OCI-LY7 (cell line): ENCODE measurements at regions not wholly inside any gene's neighbourhood (a gene's known extent, or its start where the extent isn't known, plus 50 kb on each side); places are given as distances from the start of the nearest gene placed in this dataset.

Source experiments
- BruUV-seq: library from RNA; stranded (reverse); fragments of 400-500 nt; replicated peaks from 2 replicates; lab custom pipeline; 2021; lab: Mats Ljungman, UMichigan
- CTCF ChIA-PET: fragments of 300-600 bp; sonication (Branson Sonifier 250); formaldehyde crosslinking; loops from one replicate; lab custom pipeline; 2022; ENCODE audit warnings: antibody characterized with exemption; ENCODE audit not compliant: unreplicated experiment; lab: Charles Lee
- POLR2A ChIA-PET: fragments of 300-600 bp; sonication (Branson Sonifier 250); formaldehyde crosslinking; loops from one replicate; lab custom pipeline; 2022; ENCODE audit warnings: antibody characterized with exemption; lab: Charles Lee
- DNase-seq: peaks from one replicate; pipeline ENCODE4 v3.0.0-alpha.2; 2015; ENCODE audit warnings: low spot score
- H2AFZ ChIP-seq: fragments of 200-600 bp; sonication (generic), shearing (Covaris generic); 2 replicates; pipeline ENCODE4 v1.6.1; 2014; ENCODE audit warnings: mild to moderate bottlenecking, antibody characterized with exemption, low read length, moderate library complexity
- H3K27ac ChIP-seq: fragments of 200-600 bp; sonication (generic); 2 replicates; pipeline ENCODE4 v1.5.1; 2014; ENCODE audit warnings: mixed run types, low read depth, mild to moderate bottlenecking, moderate library complexity, low read length, inconsistent platforms; ENCODE audit not compliant: poor library complexity, severe bottlenecking
- H3K36me3 ChIP-seq: fragments of 200-600 bp; sonication (generic); 2 replicates; pipeline ENCODE4 v1.6.1; 2014; ENCODE audit warnings: mild to moderate bottlenecking, antibody characterized with exemption, low read length, moderate library complexity, mixed read lengths; ENCODE audit not compliant: insufficient read depth
- H3K4me1 ChIP-seq: fragments of 200-600 bp; sonication (generic); 2 replicates; pipeline ENCODE4 v1.5.1; 2014; ENCODE audit warnings: mild to moderate bottlenecking, low read length; ENCODE audit not compliant: insufficient read depth, poor library complexity, severe bottlenecking
- H3K4me2 ChIP-seq: fragments of 200-600 bp; sonication (generic); 2 replicates; pipeline ENCODE4 v1.6.1; 2014; ENCODE audit warnings: mild to moderate bottlenecking, low read length
- H3K4me3 ChIP-seq: fragments of 200-600 bp; sonication (generic); 2 replicates; pipeline ENCODE4 v1.5.1; 2014; ENCODE audit warnings: mild to moderate bottlenecking, low read depth, low read length; ENCODE audit not compliant: poor library complexity, severe bottlenecking
- H3K79me2 ChIP-seq: fragments of 200-600 bp; sonication (generic); 2 replicates; pipeline ENCODE4 v1.6.1; 2016; ENCODE audit warnings: low read depth, mild to moderate bottlenecking, low read length, moderate library complexity, mixed read lengths; ENCODE audit not compliant: insufficient read depth
- H3K9me2 ChIP-seq: fragments of 200-600 bp; sonication (generic); 2 replicates; pipeline ENCODE4 v1.6.1; 2016; ENCODE audit warnings: mild to moderate bottlenecking, low read length, mixed read lengths; ENCODE audit not compliant: insufficient read depth
- H3K9me3 ChIP-seq: fragments of 200-600 bp; sonication (generic); 2 replicates; pipeline ENCODE4 v1.6.1; 2014; ENCODE audit warnings: mild to moderate bottlenecking, mixed run types, low read length, mixed read lengths
- H4K20me1 ChIP-seq: fragments of 200-600 bp; sonication (generic); 2 replicates; pipeline ENCODE4 v1.6.1; 2014; ENCODE audit warnings: mild to moderate bottlenecking, antibody characterized with exemption, low read length, moderate library complexity, mixed read lengths; ENCODE audit not compliant: insufficient read depth
- EZH2phosphoT487 ChIP-seq: fragments of 200-600 bp; sonication (generic); IDR thresholded peaks from 2 replicates; pipeline ENCODE4 v1.6.1; 2018; ENCODE audit warnings: low read depth, borderline replicate concordance, mild to moderate bottlenecking, mixed run types, antibody characterized with exemption, low read length, moderate library complexity, mixed read lengths
- intact Hi-C: fragments of 100-400 bp; cut with micrococcal nuclease; formaldehyde crosslinking; loops from one replicate; pipeline ENCODE4 v1.10.0; 2022; ENCODE audit not compliant: unreplicated experiment
- TF ChIP-seq, protein P1 (sequence below): fragments of 200-600 bp; sonication (generic); conservative IDR thresholded peaks from 2 replicates; pipeline ENCODE4 v1.5.1; 2014; ENCODE audit warnings: mild to moderate bottlenecking, antibody characterized with exemption, low read length, moderate library complexity, mixed read lengths

DNA sequence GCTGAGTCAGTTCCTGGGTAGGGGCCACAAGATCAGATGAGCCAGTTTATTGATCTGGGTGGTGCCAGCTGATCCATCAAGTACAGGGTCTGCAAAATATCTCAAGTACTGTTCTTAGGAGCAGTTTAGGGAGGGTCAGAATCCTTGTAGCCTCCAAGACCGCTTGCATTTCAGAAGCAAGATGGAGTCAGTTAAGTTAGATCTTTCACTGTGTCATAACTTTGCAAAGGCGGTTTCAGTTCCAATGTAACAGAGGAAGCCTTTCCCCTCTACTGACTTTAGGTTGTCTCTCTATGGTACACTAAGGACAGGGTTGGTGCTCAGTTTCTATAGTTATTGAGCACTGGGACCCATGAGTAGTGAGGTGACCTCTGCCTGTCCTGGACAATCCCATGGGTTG is 127.3 kb upstream of the WDR1 start:
- Histone ChIP-seq H3K79me2 (no peaks in the 10 kb centered on the region), H3K9me2 (no peaks in the 10 kb centered on the region), H3K4me1 (no peaks in the 10 kb centered on the region), H4K20me1 (no peaks in the 10 kb centered on the region), H3K4me2 (no peak overlapping the region), H2AFZ (no peak overlapping the region), H3K9me3 (no peaks in the 10 kb centered on the region), H3K36me3 (no peaks in the 10 kb centered on the region), H3K27ac (no peak overlapping the region), H3K4me3 (no peak overlapping the region)
- CTCF ChIA-PET: no interaction called here
- intact Hi-C loops: no loop called here
- TF ChIP-seq, protein P1, sequence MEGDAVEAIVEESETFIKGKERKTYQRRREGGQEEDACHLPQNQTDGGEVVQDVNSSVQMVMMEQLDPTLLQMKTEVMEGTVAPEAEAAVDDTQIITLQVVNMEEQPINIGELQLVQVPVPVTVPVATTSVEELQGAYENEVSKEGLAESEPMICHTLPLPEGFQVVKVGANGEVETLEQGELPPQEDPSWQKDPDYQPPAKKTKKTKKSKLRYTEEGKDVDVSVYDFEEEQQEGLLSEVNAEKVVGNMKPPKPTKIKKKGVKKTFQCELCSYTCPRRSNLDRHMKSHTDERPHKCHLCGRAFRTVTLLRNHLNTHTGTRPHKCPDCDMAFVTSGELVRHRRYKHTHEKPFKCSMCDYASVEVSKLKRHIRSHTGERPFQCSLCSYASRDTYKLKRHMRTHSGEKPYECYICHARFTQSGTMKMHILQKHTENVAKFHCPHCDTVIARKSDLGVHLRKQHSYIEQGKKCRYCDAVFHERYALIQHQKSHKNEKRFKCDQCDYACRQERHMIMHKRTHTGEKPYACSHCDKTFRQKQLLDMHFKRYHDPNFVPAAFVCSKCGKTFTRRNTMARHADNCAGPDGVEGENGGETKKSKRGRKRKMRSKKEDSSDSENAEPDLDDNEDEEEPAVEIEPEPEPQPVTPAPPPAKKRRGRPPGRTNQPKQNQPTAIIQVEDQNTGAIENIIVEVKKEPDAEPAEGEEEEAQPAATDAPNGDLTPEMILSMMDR: no peak
- TF ChIP-seq EZH2phosphoT487: no peak
- POLR2A ChIA-PET: no interaction called here
- BruUV-seq: no TSS peak
- no peak for DNase-seq

DNA sequence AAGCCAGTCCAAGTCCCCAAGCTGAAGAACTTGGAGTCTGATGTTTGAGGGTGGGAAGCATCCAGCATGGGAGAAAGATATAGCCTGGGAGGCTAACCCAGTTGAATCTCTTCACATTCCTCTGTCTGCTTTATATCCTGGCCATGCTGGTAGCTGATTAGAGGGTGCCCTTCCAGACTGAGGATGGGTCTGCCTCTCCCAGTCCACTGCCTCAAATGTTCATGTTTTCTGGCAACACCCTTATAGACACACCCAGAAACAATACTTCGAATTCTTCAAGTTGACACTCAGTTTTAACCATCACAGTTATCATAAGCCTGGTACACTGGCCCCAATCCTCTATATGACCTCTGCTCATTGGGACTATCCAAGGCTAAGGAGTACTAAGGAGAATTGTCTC is 124.1 kb upstream of the WDR1 start:
- no peaks in the 10 kb centered on the region for H3K36me3 ChIP-seq
- no TSS peak for BruUV-seq
- H3K9me2 ChIP-seq: no peaks in the 10 kb centered on the region
- ChIA-PET CTCF (no interaction called here), POLR2A (no interaction called here)
- intact Hi-C loops: no loop called here
- H4K20me1 ChIP-seq: no peaks in the 10 kb centered on the region
- no peak overlapping the region for H3K4me3 ChIP-seq
- H3K9me3 ChIP-seq: no peaks in the 10 kb centered on the region
- DNase-seq: no peak
- H3K4me1 ChIP-seq: no peaks in the 10 kb centered on the region
- H3K79me2 ChIP-seq: no peaks in the 10 kb centered on the region
- H3K4me2 ChIP-seq: no peak overlapping the region
- no peak for TF ChIP-seq EZH2phosphoT487
- TF ChIP-seq, protein P1: no peak
- no peak overlapping the region for H2AFZ ChIP-seq
- no peak overlapping the region for H3K27ac ChIP-seq

DNA sequence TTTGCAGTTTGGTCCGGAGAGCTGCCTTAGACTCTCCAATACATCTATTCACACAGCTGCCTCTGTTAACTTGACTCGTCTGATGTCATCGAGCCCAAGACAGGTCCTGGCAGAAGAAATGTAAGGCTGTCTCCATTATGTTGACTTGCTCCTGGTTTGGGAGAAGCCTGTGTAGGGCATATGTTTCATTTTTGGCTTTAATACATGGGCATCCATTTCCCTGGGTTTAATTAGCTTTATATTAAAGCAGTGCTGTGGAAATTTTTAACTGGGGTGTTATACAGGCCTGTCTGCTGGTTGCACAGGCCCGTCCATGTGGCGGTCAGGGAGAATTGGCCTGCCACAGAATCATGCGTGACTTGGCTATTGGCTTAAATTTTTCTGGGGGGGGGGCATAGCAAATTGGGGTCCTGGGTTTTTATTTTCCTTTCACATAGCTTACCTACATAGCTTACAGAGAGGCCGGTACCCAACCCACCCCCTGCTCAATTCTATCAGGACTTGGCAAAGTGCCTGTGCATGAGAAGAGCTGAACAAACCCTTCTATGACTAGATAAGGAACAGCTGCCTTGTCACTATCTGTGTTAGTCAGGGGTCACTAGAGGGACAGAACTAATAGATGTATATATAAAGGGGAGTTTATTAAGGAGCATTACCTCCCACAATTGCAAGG is 123.5 kb upstream of the WDR1 start:
- Histone ChIP-seq H4K20me1 (no peaks in the 10 kb centered on the region), H3K4me1 (no peaks in the 10 kb centered on the region), H3K79me2 (no peaks in the 10 kb centered on the region), H3K9me3 (no peaks in the 10 kb centered on the region), H3K9me2 (no peaks in the 10 kb centered on the region), H2AFZ (no peak overlapping the region), H3K4me3 (no peak overlapping the region), H3K4me2 (no peak overlapping the region), H3K36me3 (no peaks in the 10 kb centered on the region), H3K27ac (no peak overlapping the region)
- no peak for TF ChIP-seq EZH2phosphoT487
- TF ChIP-seq, protein P1: no peak
- BruUV-seq: no TSS peak
- intact Hi-C loops: no loop called here
- no peak for DNase-seq
- ChIA-PET CTCF (no interaction called here), POLR2A (no interaction called here)
